GM12874 (cell line): ENCODE measurements at regions not wholly inside any gene's neighbourhood (a gene's known extent, or its start where the extent isn't known, plus 50 kb on each side); places are given as distances from the start of the nearest gene placed in this dataset.

Experiments used
- CTCF ChIP-seq: IDR thresholded peaks from 2 replicates; pipeline ENCODE4 v1.5.1; 2011; ENCODE audit warnings: low read depth, mild to moderate bottlenecking, control low read depth, low read length, moderate library complexity; ENCODE audit not compliant: insufficient read depth

- no peak for TF ChIP-seq CTCF
Observed at GRCh38 chr2:83689402-83689801, 769.7 kb downstream of the SUCLG1 start.

- no peak for TF ChIP-seq CTCF
Observed at GRCh38 chr2:83686863-83687262, 772.2 kb downstream of the SUCLG1 start.

- TF ChIP-seq CTCF, result no peak
Observed at GRCh38 chr2:83674050-83674449, 785.0 kb downstream of the SUCLG1 start.

GRCh38 chr2:83665894-83666293 is 793.2 kb downstream of the SUCLG1 start:
- TF ChIP-seq CTCF, result no peak

GRCh38 chr2:83665154-83665553 is 793.9 kb downstream of the SUCLG1 start:
- no peak for TF ChIP-seq CTCF

GRCh38 chr2:83661711-83662110 is 797.4 kb downstream of the SUCLG1 start:
- TF ChIP-seq CTCF, result no peak

GRCh38 chr2:83654091-83654611 is 804.9 kb downstream of the SUCLG1 start:
- no peak for TF ChIP-seq CTCF
